HTR-8/SVneo (cell line): ENCODE measurements at regions not wholly inside any gene's neighbourhood (a gene's known extent, or its start where the extent isn't known, plus 50 kb on each side); places are given as distances from the start of the nearest gene placed in this dataset.
"Not testable (repeated sequence)": the region's sequence is repeated elsewhere in the genome, so short reads cannot be mapped to it uniquely, and the experiment has no call there.

ENCODE experiments used
- DNase-seq: peaks from one replicate; pipeline ENCODE4 v3.0.0; 2011; ENCODE audit warnings: low spot score, mixed read lengths; ENCODE audit not compliant: insufficient read length
- FAIRE-seq: peaks from 2 replicates; lab custom pipeline; 2011; peaks lifted over from hg19 to GRCh38; lab: Jason Lieb, UNC

DNA sequence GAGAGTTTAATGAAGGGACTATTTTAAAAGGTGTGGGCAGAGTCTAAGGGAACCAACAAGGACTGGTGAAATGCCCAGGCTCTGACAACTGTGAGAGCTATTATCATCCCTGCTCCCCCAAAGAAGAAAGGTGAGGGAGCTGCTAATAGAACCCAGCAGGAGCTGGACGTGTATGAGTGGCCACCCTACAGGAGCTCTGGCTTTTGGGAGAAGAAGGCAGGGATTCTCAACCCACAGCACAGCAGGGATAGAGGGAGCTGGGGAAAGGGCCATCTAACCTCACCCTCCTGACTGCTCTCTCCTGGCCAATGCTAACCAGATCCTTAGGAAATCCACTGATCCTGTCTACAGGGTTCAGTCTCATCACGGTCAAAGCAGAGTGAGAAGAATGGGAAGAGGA lies 57.1 kb downstream of the GRIN2B start:
- FAIRE-seq (no peak), DNase-seq (no peak)

DNA sequence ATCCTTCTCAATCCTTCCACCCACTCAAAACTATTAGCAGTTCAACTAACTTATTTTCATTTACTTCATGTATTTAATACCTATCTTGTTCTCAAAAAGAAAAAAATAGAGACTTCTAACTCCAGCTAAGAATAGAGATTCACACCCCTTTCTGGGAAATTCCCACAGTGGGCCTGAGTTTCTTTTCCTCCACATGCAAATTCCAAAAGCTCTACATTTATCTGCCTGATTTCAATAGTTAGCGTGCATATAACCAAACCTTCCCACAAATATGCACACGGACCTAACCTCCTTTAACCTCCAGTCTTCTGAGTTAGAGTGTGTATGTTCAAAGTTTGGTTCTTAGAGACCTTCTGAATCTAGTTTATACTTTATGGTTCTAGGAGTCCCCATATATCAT lies 62.5 kb downstream of the GRIN2B start:
- FAIRE-seq (no peak), DNase-seq (no peak)

DNA sequence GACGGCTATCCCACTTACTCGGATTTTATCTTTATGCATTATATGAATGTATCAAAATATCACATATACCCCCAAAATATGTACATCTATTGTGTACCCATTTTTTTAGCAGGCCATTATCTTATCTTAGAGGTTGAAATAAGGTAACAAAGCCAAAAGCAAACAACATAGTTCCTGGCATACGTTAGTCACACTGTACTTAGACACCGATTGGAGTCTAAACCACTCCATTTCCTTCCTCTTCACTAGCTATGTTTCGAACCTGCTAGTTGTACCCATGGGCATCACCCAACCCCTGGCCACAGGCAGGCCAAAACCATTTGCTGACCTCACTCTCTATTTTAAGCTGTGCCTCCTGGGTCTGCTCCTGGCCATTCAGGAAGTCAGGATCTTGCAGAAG lies 66.3 kb downstream of the GRIN2B start:
- DNase-seq: no peak
- FAIRE-seq: no peak

DNA sequence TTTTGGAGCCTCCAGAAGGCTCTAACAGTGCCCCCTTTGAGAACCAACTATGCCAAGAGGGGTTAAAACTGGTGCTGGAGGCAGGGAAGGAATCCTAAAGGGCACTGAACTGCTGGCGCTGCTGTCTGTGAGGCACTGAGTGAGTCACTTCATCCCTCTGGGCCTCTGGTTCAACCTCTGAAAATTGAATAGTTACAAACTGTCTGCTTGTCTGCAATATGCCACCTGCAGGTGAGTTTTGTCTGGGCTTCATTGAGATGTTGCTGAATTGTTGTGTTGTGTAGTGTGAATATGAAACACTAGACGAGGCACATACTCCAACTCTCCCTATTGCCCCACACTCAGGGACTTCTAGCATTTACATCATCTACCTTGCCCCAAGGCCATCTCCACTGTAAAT lies 68.0 kb downstream of the GRIN2B start:
- no peak for DNase-seq
- no peak for FAIRE-seq

DNA sequence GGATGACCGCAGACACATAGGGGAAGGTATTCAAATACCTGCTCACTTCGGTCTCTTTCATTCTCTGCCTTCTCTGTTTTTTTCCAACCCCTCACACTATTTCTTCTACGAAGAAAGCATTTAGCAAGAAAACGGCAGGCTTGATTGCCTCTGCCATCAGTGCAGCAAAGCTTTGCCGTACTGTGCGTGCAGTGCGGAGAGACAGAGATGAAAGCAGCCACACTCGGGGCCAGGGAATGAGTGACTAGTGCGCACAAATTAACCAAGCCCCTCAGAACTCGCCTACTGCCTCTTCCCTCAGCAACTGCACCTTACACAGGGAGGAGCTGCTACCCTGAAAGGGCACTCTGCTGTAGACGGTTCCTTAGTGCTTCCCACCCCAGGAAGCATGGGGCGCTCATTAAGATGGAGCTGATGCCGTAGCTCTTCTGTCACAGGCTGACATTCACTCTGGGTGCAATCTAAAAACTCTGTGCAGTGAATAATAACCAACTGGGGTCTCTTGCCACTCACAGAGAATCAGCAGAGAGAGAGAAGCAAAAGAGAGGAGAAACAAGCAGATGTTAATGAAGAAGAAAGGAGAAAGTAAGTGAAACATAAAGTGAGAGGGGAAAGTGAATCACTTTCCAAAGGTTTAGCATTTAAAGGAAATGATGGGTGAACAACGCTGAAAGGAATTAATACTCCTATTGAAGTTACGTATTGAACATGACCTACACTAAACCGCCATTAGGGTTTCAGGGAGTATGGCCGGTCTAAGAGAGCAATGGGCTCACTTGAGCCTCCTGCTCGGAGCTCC lies 69.4 kb downstream of the GRIN2B start:
- DNase-seq (no peak), FAIRE-seq (no peak)

DNA sequence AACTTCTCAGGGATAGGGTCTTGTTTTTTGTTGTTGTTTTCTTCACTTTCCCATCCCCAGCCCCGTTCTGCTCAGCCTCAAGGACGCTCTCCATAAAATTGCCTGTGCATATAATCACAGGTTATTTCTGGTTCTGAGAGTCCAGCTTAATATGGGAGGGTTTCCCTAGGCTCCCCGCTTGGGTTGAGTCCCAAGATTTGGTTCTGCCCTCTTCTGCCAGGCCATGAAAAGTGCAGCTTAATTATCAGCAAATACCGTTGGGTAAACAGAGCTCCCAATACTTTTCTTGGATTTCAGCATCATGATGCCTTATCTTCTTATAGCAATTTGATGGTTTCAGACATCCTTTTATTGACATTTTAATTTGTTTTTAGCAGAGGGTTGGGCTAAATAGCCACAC lies 75.6 kb downstream of the GRIN2B start:
- FAIRE-seq (no peak), DNase-seq (no peak)

DNA sequence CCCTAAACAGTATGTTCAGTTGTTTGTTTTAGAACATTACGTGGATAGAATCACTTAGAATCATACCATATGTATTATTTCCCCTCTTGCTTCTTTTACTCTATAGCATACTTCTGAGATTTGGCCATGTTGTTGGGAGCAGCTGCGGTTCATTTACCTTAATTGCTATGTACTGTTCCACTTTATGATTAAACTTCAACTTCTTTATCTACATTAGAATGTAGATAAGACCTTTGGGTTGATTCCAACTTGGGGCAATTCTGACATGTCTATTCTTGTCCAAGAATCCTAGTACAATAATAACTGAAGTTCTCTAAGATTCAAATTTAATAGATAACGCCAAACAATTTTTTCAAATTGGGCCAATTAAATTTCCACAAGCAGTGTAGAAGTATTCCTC lies 80.7 kb downstream of the GRIN2B start:
- DNase-seq: no peak
- FAIRE-seq: no peak

DNA sequence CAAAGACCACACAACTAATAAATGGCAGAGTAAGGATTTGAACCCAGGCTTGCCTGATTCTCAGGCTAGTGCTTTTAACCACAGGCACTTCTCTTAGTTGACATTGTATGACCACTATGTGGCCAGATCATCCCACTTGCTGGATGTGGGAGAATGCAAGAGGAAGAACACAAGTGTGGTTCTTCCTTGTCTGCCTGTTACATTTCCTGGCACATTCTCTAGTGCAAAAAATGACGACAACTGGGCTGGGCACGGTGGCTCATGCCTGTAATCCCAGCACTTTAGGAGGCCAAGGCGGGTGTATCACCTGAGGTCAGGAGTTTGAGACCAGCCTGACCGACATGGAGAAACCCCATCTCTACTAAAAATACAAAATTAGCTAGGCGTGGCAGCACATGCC lies 83.0 kb downstream of the GRIN2B start:
- FAIRE-seq, DNase-seq: not testable (repeated sequence)

DNA sequence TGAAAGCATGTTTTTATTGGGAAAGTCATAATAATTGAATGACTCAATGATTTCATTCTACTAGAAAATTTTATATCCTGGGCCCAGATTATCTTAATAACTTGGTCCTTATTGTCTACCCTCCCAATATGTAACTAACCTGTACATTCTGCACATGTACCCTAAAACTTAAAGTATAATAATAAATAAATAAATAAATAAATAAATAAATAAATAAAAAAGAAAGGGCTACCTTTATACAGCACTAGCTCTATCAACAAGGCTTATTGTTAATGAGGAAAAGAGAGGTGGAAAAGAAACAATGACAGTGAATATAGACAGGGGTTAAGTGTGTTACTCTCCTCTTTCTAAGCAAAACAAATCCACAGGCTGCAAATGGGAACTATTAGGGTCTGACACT lies 83.6 kb downstream of the GRIN2B start:
- DNase-seq (no peak), FAIRE-seq (no peak)

DNA sequence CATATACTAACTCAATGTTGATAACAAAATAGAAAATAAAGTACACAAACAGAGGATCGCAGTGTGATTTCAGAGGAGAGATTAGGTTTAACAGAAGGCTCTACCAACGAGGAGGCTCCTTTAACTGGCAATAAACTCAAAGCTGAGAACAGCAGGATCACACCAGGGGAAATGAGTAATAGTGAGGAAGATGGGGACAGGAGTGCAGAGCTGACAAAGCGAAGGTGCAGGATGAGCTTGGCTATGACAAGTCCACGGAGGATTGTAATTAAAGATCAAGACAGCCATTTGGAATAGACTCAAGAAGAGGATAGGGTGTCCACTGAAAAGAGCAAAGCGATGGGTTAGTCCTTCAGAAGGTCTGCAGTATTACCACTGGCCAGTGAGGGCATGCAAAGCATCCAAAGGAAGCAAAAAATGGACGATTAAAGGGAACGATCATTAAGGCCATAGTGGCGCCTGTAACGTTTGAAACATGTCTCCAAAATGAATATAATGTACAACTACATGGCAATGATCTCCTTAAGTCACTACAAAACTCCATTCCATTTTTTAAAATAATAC lies 85.3 kb downstream of the GRIN2B start:
- no peak for FAIRE-seq
- DNase-seq: no peak

DNA sequence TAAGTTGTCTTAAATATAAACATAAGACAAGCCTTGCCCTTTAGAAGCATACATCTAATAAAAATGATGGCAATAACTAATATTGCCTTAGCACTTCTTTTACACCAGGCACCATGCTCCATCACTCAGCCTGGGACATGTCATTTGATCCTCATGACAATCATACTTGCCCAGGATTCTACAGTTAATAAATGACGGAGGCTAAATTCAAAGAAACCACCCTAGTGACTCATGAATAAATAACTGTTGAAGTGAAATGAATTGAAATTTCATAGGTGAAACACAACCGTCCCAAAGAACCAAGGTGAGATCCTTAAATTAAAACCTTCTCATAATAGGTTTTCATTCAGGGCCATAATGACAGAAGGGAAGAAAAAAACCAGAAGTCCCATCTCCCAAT lies 89.5 kb downstream of the GRIN2B start:
- FAIRE-seq: no peak
- no peak for DNase-seq

DNA sequence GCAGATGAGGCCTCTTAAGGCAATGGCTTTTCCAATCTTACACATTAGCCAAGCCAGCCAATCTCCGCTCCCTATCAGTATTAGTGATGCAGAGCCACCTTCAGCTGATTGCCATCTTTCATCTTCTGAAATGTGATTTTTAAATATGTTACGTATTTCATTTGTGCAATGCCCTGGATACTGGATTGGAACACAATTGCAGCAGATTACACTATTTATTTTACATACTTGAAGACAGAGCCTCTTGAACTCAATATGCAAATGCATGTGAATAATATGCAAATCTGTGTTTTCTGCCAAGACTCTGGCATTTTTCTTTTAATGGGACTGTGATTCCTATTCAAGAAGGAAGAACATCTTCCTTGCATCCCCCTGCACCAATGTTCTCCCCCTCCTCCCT lies 90.5 kb downstream of the GRIN2B start:
- FAIRE-seq: no peak

DNA sequence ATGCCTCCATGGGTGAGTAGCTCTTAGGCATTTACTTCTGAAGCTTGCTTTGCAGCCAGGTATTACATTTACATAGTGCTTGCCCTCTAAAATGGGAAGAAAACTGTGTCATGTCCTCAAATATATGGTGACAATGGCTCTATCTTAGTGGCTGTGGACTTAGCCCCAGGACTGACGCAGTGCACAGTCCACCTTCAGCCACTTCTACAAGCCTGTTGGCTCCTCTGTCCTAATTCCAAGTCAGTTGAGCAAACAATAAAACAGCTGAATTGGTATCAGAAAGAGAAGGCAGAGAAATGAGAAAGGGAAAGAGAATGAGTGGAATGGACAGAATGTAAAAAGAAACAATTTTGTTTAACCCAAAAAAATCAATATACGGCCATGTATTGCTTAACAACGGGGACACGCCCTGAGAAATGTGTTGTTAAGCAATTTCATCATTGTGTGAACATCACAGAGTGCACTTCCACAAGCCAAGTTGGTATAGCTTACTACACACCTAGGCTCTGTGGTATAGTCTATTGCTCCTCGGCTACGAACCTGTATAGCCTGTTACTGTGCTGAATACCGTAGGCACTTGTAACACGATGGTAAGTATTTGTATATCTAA lies 93.5 kb downstream of the GRIN2B start:
- FAIRE-seq (no peak), DNase-seq (no peak)

More for the DNA sequence above, 90.5 kb downstream of the GRIN2B start:
- DNase-seq: no peak

DNA sequence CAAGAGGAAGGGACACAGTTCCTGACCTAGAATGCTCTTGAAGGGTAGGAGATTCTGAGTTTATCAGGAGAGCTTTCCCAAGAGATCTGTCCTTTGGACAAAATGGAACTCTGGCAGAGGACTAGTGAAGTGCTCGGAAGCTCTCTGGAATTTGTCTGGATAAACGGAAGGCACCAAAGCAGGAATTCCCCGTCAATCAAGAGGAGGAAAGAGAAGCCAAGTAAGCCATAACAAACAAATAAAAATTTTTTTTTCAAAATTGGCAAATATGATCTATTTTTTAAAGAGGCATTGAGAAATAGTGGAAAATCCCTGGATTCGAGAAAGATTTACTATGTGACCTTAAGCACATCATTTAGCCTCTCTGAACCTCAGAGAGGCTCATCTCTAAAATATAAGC lies 99.2 kb downstream of the GRIN2B start:
- no peak for FAIRE-seq
- DNase-seq: no peak

DNA sequence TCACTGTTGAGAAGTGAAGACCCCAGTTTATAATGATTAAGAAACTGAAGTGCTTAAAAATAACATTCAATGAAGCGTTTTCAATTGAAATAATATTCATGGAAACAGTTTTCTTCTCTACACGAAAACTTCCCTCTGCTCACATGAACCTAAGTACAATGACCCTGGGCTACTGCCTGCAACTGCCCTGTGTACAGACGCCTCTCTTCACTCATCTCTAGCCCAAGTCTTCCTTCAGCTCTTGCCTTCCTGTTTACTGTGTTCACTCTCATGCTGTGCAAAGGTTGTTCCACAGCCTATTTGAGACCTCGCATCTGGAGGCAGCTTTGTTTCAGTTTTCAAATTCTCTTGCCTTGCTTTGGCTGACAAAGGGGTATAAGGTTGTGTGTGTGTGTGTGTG lies 100.8 kb downstream of the GRIN2B start:
- no peak for DNase-seq
- FAIRE-seq: no peak

DNA sequence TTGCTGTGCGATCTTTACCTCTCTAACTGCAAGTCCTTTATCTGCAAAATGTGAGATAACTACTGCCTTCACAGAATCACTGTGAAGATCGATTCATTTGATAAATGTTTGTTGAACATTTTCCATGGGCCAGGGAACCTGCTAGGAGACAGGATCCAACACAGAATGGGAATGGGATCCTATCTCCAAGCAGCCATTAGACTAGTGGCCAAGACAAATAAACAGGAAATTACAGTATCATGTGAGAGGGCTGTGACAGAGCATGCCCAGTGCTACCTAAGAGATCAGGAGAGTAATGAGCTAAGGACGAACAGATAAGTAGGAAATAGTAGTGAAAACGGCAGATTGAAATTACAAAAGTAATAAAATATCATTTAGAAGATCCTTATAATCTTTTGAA lies 105.7 kb downstream of the GRIN2B start:
- DNase-seq (no peak), FAIRE-seq (no peak)

DNA sequence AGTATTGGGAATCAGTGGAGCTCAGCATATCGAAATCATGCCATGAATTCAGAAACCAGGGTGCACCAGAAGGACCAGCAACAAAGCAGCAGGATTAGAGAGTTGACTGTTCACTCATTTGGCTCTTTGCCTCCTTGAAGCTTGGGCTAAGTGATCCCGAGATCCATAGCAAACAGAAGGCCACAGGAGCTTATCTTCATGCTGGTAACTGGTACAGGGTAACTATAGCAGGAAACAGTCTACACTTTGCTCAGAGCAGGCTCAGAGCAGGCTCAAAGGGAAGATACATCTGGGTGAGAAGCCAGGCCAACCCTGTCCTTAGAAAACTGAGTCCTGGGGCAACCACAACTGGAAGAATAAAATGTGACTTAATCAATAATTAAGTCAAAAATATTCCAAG lies 111.1 kb downstream of the GRIN2B start:
- no peak for FAIRE-seq
- DNase-seq: no peak

DNA sequence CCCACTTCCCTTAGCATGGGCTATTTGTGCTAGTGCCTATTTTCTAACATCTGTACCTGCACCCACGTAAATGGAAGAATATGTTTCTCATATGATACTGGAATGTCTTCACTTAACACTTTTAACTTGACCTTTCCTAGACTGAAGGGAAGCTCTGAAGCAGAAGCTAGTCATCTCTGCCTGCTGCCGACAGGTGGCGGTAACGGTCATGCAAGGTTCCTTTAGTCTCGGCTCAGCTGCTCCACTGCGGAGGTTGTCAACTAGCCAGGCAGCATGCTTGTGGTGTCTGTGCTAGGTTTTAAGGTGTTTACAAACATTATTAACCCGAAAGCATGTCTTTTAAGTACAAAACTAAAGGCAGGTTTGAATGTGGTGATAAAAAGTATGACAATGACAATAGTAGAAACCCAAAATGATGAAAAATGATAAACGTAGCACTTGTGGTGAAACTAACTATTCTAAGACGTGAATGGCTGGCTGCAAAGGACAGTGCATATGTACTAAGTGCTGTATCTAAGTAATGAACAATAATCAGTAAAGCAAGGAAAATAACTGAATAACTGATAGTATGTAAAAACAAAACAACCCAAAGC lies 117.2 kb downstream of the GRIN2B start:
- peak; percentile 18 for DNase-seq
- FAIRE-seq: no peak

DNA sequence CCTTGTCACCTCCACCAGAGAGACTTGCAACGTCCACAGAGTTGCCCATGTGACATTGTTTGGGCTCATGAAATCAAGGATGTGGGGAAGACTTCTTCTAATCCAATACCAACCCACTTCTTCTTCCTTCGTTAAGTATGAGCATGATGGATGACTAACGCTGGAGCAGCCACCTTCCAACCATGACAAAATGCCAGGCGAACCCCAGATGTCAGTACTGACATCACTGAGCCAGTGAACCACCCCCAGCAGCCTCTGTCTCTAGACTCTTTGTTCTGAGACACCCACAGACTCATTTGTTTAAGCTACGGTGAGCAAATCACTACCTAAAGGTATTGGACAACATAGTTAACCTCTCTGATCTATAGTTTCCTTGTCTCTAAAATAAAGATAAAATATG lies 123.7 kb downstream of the GRIN2B start:
- FAIRE-seq: no peak
- no peak for DNase-seq

DNA sequence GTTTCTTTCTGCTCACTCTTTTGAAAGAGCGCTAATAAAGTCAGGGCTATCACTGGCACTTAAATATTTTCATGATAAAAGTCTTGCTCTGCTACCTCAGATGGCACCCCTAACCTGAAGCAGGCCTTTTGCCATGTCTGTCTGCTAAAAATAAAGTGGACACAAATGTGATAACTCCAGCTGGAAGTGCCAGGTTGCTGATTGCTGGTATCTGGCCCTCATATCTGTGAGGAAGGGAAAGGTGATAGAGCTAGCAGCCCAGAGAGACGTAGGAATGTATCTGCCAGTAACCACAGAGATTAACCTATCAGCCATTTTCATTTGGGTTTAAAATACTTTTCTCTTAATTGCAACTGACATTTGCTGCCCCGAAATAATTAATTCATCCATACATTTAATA lies 127.9 kb downstream of the GRIN2B start:
- DNase-seq (no peak), FAIRE-seq (no peak)

DNA sequence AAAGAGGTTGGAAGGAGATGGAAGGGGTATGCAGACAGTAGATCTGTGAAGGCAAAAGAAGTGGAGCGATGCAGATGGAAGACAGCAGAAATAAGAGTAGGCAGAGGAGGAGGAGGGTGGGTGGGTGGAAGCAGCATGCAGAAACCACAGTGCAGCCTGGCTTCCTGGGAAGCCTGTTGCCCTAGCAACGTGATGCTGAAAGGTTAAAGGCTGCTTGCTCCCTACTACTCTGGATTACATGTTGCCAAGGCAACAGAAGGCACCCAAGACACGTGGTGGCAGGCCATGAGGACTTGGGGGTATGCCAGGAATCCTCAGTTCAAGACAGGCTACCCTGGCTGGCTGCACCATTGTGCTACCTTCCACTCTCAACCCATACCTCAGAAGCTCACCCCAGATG lies 129.6 kb downstream of the GRIN2B start:
- FAIRE-seq (no peak), DNase-seq (no peak)
